ENCODE measurements at regions not wholly inside any gene's neighbourhood (a gene's known extent, or its start where the extent isn't known, plus 50 kb on each side); places are given as distances from the start of the nearest gene placed in this dataset.
A peak's percentile ranks its signal among the peaks of the same experiment; 100 is the strongest.
"Not testable (repeated sequence)": the region's sequence is repeated elsewhere in the genome, so short reads cannot be mapped to it uniquely, and the experiment has no call there.

DNA sequence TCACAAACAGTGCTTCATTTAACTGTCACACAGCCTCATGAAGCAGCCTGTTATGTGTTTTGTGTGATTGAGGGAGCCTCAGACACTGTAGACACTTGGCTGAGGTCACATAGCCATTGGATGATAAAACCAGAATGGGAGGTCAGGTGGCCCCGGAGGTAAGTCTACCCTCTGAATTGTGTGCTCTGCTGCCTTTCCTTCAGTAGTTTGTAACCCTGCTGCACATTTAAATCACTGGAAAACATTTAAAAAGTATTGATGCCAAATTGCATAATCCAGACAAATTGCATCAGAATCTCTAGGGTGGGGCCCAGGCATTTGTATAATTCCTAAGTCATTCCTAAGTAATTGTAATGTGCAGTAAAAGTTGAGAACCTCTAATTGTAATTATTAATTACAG is 85.2 kb upstream of the ECI2 start:
- H3K4me3 ChIP-seq (ENCODE audit: low read length) = no peak overlapping the region
- TF ChIP-seq, protein P1, sequence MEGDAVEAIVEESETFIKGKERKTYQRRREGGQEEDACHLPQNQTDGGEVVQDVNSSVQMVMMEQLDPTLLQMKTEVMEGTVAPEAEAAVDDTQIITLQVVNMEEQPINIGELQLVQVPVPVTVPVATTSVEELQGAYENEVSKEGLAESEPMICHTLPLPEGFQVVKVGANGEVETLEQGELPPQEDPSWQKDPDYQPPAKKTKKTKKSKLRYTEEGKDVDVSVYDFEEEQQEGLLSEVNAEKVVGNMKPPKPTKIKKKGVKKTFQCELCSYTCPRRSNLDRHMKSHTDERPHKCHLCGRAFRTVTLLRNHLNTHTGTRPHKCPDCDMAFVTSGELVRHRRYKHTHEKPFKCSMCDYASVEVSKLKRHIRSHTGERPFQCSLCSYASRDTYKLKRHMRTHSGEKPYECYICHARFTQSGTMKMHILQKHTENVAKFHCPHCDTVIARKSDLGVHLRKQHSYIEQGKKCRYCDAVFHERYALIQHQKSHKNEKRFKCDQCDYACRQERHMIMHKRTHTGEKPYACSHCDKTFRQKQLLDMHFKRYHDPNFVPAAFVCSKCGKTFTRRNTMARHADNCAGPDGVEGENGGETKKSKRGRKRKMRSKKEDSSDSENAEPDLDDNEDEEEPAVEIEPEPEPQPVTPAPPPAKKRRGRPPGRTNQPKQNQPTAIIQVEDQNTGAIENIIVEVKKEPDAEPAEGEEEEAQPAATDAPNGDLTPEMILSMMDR (IDR thresholded peaks at IDR 0.05; ENCODE audit: insufficient read depth, low read depth, low read length, missing control alignments) = no peak
- DNase-seq (ENCODE audit: low read depth) = peak; percentile 62

GRCh38 chr6:4218619-4219317 is 83.4 kb upstream of the ECI2 start:
- DNase-seq (ENCODE audit: low read depth); H3K4me3 ChIP-seq (ENCODE audit: low read length): not testable (repeated sequence)

DNA sequence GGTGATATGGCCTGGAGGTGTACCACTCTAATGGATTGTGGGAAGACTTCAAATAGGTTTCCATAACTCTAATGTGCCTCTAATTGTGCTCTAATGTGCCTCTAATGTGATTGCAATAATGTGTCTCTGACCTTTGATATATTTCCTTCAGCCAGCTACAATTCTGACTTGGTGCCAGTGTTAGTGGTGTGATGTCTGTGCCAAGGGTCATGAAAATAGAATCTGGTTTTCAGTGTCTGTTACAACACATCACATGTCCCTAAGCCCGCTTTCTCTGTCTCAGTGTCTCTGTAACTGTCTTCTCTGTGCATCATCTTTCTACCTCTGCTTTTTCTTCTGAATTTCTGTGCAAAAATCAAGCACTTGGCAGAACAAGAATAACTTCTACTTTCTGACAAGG is 77.2 kb upstream of the ECI2 start:
- H3K4me3 ChIP-seq (ENCODE audit: low read length) = no peak overlapping the region
- TF ChIP-seq, protein P1 (IDR thresholded peaks at IDR 0.05; ENCODE audit: insufficient read depth, low read depth, low read length, missing control alignments) = no peak
- no peak for DNase-seq (ENCODE audit: low read depth)

DNA sequence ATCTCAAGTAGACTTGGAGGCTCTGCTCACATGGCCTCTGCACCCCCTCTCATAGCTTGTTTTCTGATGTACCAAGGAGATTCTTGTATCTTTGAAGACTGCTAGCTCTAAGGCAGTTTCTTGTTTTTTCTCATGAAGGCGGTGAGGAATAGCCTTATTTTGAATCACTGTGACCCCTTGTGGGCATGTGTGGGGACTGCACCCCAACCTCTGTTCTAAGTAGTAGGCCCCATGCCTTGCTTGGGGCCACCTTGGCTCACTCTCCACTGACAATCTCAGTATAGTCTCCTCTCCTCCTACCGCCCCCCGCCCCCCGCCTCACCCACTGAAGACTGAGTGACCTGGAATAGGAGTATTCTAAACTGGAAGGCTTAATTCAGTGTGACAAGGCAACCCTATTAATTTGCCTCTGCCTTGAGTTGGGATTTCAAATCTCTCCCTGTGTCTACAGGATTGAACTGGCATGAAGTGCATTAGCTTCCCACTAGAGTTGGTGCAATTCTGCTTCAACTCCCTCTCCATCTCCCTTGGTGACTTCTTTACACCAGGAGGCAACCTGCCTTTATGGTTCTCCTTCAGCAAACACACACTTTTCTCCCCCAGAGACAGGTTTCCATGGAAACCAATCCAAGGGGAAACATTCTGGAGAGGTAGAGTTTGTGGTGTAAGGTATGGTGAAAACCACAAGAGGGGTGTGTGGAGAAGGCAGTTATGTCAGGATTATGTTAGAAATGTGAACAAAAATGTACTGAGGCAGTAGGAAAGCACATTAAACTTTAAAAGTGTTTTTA is 75.4 kb upstream of the ECI2 start:
- DNase-seq (ENCODE audit: low read depth) = peak; percentile 71
- H3K4me3 ChIP-seq (ENCODE audit: low read length) = no peak overlapping the region
- TF ChIP-seq, protein P1 (IDR thresholded peaks at IDR 0.05; ENCODE audit: insufficient read depth, low read depth, low read length, missing control alignments) = peak; percentile 84

DNA sequence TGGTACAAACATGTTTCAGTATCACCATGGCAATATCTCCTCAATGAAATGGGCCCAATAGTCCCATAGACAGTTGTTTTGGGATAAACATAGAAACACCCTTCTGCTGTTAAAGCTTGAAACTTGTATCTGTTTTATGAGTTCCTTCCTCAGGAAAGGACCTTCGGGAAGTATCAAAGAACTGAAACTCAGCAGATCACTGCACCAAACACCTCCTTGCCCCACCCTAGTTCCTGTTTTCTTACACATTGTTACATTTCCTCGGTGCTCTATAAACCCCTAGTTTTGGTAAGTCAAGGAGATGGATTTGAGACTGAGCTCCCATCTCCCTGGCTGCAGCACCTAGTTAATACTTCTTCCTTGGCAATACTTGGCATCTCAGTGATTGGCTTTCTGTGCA is 73.8 kb upstream of the ECI2 start:
- TF ChIP-seq, protein P1 (IDR thresholded peaks at IDR 0.05; ENCODE audit: insufficient read depth, low read depth, low read length, missing control alignments) = no peak
- DNase-seq (ENCODE audit: low read depth) = no peak
- no peak overlapping the region for H3K4me3 ChIP-seq (ENCODE audit: low read length)

DNA sequence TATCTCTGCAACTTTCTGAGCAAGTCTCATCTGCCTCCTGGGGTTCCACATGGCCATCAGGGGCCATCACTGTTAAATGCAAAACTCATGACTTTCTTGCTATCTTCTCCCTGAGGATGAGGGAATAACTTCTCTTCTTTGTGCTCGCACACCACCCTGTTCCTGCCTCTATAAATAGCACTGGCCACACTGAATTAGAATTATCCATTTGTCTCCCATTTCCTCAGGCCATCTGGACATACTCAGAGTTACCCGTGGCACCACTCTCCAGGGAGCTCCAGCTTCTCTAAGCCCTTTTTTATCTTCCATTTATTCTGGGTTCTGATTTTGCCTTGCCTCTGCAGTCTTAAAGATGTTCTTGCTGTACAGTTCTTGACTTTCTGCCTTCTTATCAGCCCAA is 72.8 kb upstream of the ECI2 start:
- DNase-seq (ENCODE audit: low read depth) = no peak
- no peak overlapping the region for H3K4me3 ChIP-seq (ENCODE audit: low read length)

GRCh38 chr6:4203642-4204417 is 68.5 kb upstream of the ECI2 start:
- DNase-seq (ENCODE audit: low read depth); H3K4me3 ChIP-seq (ENCODE audit: low read length): not testable (repeated sequence)

More for the DNA sequence above, 72.8 kb upstream of the ECI2 start:
- TF ChIP-seq, protein P1 (IDR thresholded peaks at IDR 0.05; ENCODE audit: insufficient read depth, low read depth, low read length, missing control alignments) = no peak

Measured in epithelial cell of esophagus (primary cell).